Keratinocyte (primary cell): ENCODE measurements at regions not wholly inside any gene's neighbourhood (a gene's known extent, or its start where the extent isn't known, plus 50 kb on each side); places are given as distances from the start of the nearest gene placed in this dataset.

ENCODE experiments used
- DNase-seq: peaks from one replicate; pipeline ENCODE4 v3.0.0-alpha.2; 2011; ENCODE audit warnings: low read depth, missing footprints, low spot score
- FAIRE-seq: peaks from 2 replicates; lab custom pipeline; 2011; peaks lifted over from hg19 to GRCh38; lab: Jason Lieb, UNC
- H2AFZ ChIP-seq: 2 replicates; pipeline ENCODE4 v1.6.0; 2012; ENCODE audit warnings: low read length, control low read depth, inconsistent platforms; ENCODE audit not compliant: control insufficient read depth
- H3K27ac ChIP-seq: 2 replicates; pipeline ENCODE4 v1.5.1; 2011; ENCODE audit warnings: low read length; ENCODE audit not compliant: control insufficient read depth, insufficient read depth
- H3K27me3 ChIP-seq: 3 replicates; pipeline ENCODE4 v1.6.0; 2011; ENCODE audit warnings: low read length; ENCODE audit not compliant: control insufficient read depth, insufficient read depth; ENCODE audit errors: extremely low read depth
- H3K36me3 ChIP-seq, 2 experiments: 2 replicates in 1 of 2; 3 replicates in 1 of 2; pipeline ENCODE4 v1.5.1; 2011; ENCODE audit warnings: low read length in 2 of 2, mild to moderate bottlenecking in 1 of 2; ENCODE audit not compliant: control insufficient read depth in 2 of 2, insufficient read depth in 2 of 2; ENCODE audit errors: extremely low read depth in 1 of 2
- H3K4me1 ChIP-seq: 3 replicates; pipeline ENCODE4 v1.5.1; 2011; ENCODE audit warnings: low read length; ENCODE audit not compliant: control insufficient read depth, insufficient read depth; ENCODE audit errors: extremely low read depth
- H3K4me2 ChIP-seq: 3 replicates; pipeline ENCODE4 v1.6.0; 2011; ENCODE audit warnings: low read depth, low read length; ENCODE audit not compliant: control insufficient read depth, insufficient read depth; ENCODE audit errors: extremely low read depth
- H3K4me3 ChIP-seq, 3 experiments: fragments of 200-600 bp in 1 of 3; sonication (generic) in 1 of 3; 2 replicates in 2 of 3; 3 replicates in 1 of 3; pipeline ENCODE4 v1.5.1; 2011 to 2016; ENCODE audit warnings: low read length in 3 of 3, mild to moderate bottlenecking in 3 of 3, control low read depth in 2 of 3, inconsistent platforms in 1 of 3, low read depth in 1 of 3, mixed read lengths in 1 of 3, mixed run types in 1 of 3, moderate library complexity in 1 of 3; ENCODE audit not compliant: control insufficient read depth in 2 of 3, insufficient read depth in 2 of 3; ENCODE audit errors: extremely low read depth in 1 of 3
- H3K79me2 ChIP-seq: 2 replicates; pipeline ENCODE4 v1.6.0; 2012; ENCODE audit warnings: low read length; ENCODE audit not compliant: control insufficient read depth, insufficient read depth
- H3K9ac ChIP-seq: 3 replicates; pipeline ENCODE4 v1.6.0; 2011; ENCODE audit warnings: low read length; ENCODE audit not compliant: control insufficient read depth, insufficient read depth; ENCODE audit errors: extremely low read depth
- H3K9me1 ChIP-seq: 3 replicates; pipeline ENCODE4 v1.6.0; 2011; ENCODE audit warnings: low read length; ENCODE audit not compliant: control insufficient read depth, insufficient read depth; ENCODE audit errors: extremely low read depth
- H3K9me3 ChIP-seq: 2 replicates; pipeline ENCODE4 v1.5.1; 2012; ENCODE audit warnings: low read depth, low read length; ENCODE audit not compliant: control insufficient read depth
- H4K20me1 ChIP-seq: 3 replicates; pipeline ENCODE4 v1.6.0; 2011; ENCODE audit warnings: low read length; ENCODE audit not compliant: control insufficient read depth, insufficient read depth; ENCODE audit errors: extremely low read depth
- CTCF ChIP-seq, 3 experiments: IDR thresholded peaks in 1 of 3; conservative IDR thresholded peaks in 1 of 3; optimal IDR thresholded peaks in 1 of 3; 2 replicates in 2 of 3; 3 replicates in 1 of 3; pipeline versions ENCODE3 to v1.5.1; 2011; ENCODE audit warnings: low read length in 3 of 3, mild to moderate bottlenecking in 3 of 3, moderate library complexity in 2 of 3, control low read depth in 1 of 3, inconsistent platforms in 1 of 3; ENCODE audit not compliant: insufficient read depth in 2 of 3; ENCODE audit errors: extremely low read depth in 1 of 3
- EZH2 ChIP-seq: IDR thresholded peaks from one replicate; pipeline ENCODE4 v1.6.1; 2012; ENCODE audit warnings: inconsistent platforms, mild to moderate bottlenecking, low read length, moderate library complexity
- dilution Hi-C: fragments of 300-500 bp; cut with MboI; formaldehyde crosslinking; loops from one replicate; pipeline ENCODE4 v1.7.0; 2020; ENCODE audit warnings: low sequenced_read_pairs; ENCODE audit not compliant: extremely low pct_ligation_motif_present

GRCh38 chr6:14549304-14549770 lies 431.8 kb downstream of the CD83 start:
- Histone ChIP-seq H3K9ac (no peak overlapping the region), H3K4me2 (no peak overlapping the region), H3K4me1 (no peaks in the 10 kb centered on the region), H3K9me1 (no peaks in the 10 kb centered on the region), H3K27ac (no peak overlapping the region), H3K79me2 (no peaks in the 10 kb centered on the region), H3K27me3 (no peaks in the 10 kb centered on the region), H2AFZ (no peak overlapping the region), H3K36me3 (no peaks in the 10 kb centered on the region), H4K20me1 (no peaks in the 10 kb centered on the region), H3K9me3 (no peaks in the 10 kb centered on the region), H3K4me3 (no peak overlapping the region)
- dilution Hi-C loops: no loop called here
- TF ChIP-seq EZH2: no peak
- no peak for TF ChIP-seq CTCF (optimal IDR thresholded peaks at IDR 0.05 in 1 of 3, IDR thresholded peaks at IDR 0.05 in 1 of 3, conservative IDR thresholded peaks at IDR 0.05 in 1 of 3; ENCODE audit: extremely low read depth in 1 of 3, insufficient read depth in 2 of 3, low read length in 3 of 3)
- DNase-seq: no peak
- FAIRE-seq: no peak

GRCh38 chr6:14549871-14550270 lies 432.3 kb downstream of the CD83 start:
- FAIRE-seq (no peak), DNase-seq (no peak)
- Histone ChIP-seq H3K27ac (no peak overlapping the region), H3K4me2 (no peak overlapping the region), H4K20me1 (no peaks in the 10 kb centered on the region), H3K36me3 (no peaks in the 10 kb centered on the region), H3K4me1 (no peaks in the 10 kb centered on the region), H2AFZ (no peak overlapping the region), H3K4me3 (no peak overlapping the region), H3K9me1 (no peaks in the 10 kb centered on the region), H3K9me3 (no peaks in the 10 kb centered on the region), H3K79me2 (no peaks in the 10 kb centered on the region), H3K27me3 (no peaks in the 10 kb centered on the region), H3K9ac (no peak overlapping the region)
- TF ChIP-seq EZH2 (no peak), CTCF (optimal IDR thresholded peaks at IDR 0.05 in 1 of 3, IDR thresholded peaks at IDR 0.05 in 1 of 3, conservative IDR thresholded peaks at IDR 0.05 in 1 of 3; ENCODE audit: extremely low read depth in 1 of 3, insufficient read depth in 2 of 3, low read length in 3 of 3) (no peak)
- dilution Hi-C loops: no loop called here
